Hepatocyte (in vitro differentiated cells): ENCODE measurements at regions not wholly inside any gene's neighbourhood (a gene's known extent, or its start where the extent isn't known, plus 50 kb on each side); places are given as distances from the start of the nearest gene placed in this dataset.
"Not testable (repeated sequence)": the region's sequence is repeated elsewhere in the genome, so short reads cannot be mapped to it uniquely, and the experiment has no call there.

Experiments
- DNase-seq: peaks from one replicate; pipeline ENCODE4 v3.0.0-alpha.2; 2016; ENCODE audit warnings: low spot score
- H2AFZ ChIP-seq: fragments of 200-600 bp; sonication (generic); 2 replicates; pipeline ENCODE4 v1.6.0; 2016; ENCODE audit warnings: antibody characterized with exemption, mild to moderate bottlenecking
- H3K27ac ChIP-seq: fragments of 200-600 bp; sonication (generic); 2 replicates; pipeline ENCODE4 v1.5.1; 2016; ENCODE audit warnings: mild to moderate bottlenecking
- H3K27me3 ChIP-seq: fragments of 200-600 bp; sonication (generic); 2 replicates; pipeline ENCODE4 v1.6.1; 2016
- H3K36me3 ChIP-seq: fragments of 200-600 bp; sonication (generic); replicated peaks from 2 replicates; pipeline ENCODE4 v1.5.1; 2016; ENCODE audit warnings: low read depth; ENCODE audit not compliant: insufficient read depth
- H3K4me1 ChIP-seq: fragments of 200-600 bp; sonication (generic); 2 replicates; pipeline ENCODE4 v1.5.1; 2016; ENCODE audit warnings: mild to moderate bottlenecking, moderate library complexity; ENCODE audit not compliant: insufficient read depth
- H3K4me2 ChIP-seq: fragments of 200-600 bp; sonication (generic); 2 replicates; pipeline ENCODE4 v1.6.0; 2016
- H3K4me3 ChIP-seq: fragments of 200-600 bp; sonication (generic); 2 replicates; pipeline ENCODE4 v1.5.1; 2016; ENCODE audit warnings: mild to moderate bottlenecking
- H3K79me2 ChIP-seq: fragments of 200-600 bp; sonication (generic); 2 replicates; pipeline ENCODE4 v1.6.0; 2017; ENCODE audit warnings: mild to moderate bottlenecking
- H3K9me2 ChIP-seq: fragments of 200-600 bp; sonication (generic); replicated peaks from 2 replicates; pipeline ENCODE4 v1.6.0; 2017; ENCODE audit warnings: mild to moderate bottlenecking; ENCODE audit not compliant: insufficient read depth
- H3K9me3 ChIP-seq: fragments of 200-600 bp; sonication (generic); 2 replicates; pipeline ENCODE4 v1.5.1; 2016; ENCODE audit warnings: low read depth, mild to moderate bottlenecking
- H4K20me1 ChIP-seq: fragments of 200-600 bp; sonication (generic); 2 replicates; pipeline ENCODE4 v1.6.0; 2016; ENCODE audit warnings: mild to moderate bottlenecking; ENCODE audit not compliant: insufficient read depth, poor library complexity, severe bottlenecking
- EZH2 ChIP-seq: fragments of 200-600 bp; sonication (generic); IDR thresholded peaks from 2 replicates; pipeline ENCODE4 v1.6.1; 2016; ENCODE audit warnings: antibody characterized with exemption, mild to moderate bottlenecking, borderline replicate concordance
- EZH2phosphoT487 ChIP-seq: fragments of 200-600 bp; sonication (generic); IDR thresholded peaks from one replicate; pipeline ENCODE4 v1.6.1; 2018; ENCODE audit warnings: antibody characterized with exemption, mild to moderate bottlenecking, low read depth, moderate library complexity; ENCODE audit not compliant: unreplicated experiment, severe bottlenecking
- WGBS: methylation state at CpG from one replicate; pipeline ENCODE4 v1.1.6; 2016; ENCODE audit warnings: low lambda C conversion rate; ENCODE audit errors: missing lambda C conversion rate; 5-methylcytosine and 5-hydroxymethylcytosine counted together
- TF ChIP-seq, protein P1 (sequence below): fragments of 200-600 bp; sonication (generic); IDR thresholded peaks from 2 replicates; pipeline ENCODE4 v1.5.1; 2016; ENCODE audit warnings: antibody characterized with exemption, mild to moderate bottlenecking; ENCODE audit not compliant: poor library complexity

DNA sequence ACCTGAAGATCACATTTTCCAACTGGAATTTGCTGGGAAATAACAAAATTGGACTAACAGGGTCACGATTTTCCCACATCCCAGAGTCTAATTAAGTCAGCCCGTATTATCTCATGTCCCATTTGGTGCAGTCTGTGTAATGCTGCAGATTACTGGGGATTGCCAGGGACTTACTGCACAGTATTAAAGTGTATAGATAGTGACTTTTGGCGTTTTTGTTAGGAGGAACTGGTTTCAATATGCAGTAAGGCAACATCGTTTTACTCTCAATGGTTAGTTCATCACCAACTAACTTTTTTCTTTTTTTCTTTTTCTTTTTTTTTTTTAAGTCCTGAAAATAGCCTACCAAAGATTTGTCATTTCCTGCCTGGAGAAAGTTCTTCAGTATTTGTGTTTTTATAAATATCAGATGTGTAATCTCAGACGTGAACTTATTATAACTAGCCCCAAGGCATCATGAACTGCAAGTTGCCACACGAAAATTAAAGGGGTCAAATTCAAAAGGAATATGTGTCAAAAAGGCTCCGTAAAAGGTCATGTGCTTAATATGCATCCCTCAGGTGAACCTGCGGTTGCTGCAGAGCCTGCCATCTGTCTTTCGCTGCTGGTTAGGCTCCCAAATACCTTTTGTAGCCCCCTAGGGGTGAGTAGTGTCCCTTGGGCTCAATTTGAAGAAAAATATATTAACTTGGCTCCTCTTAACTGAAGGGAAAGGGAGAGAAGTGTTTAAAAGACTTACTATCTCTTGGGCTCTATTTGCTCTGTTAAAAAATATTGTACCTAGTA is 176.7 kb upstream of the ADAMTSL1 start:
- H3K4me3 ChIP-seq = no peak overlapping the region
- WGBS = 34% methylated on average over 9 of the region's 9 CpGs
- H3K4me1 ChIP-seq = no peaks in the 10 kb centered on the region
- H3K36me3 ChIP-seq = no peaks in the 10 kb centered on the region
- DNase-seq = no peak
- peak overlapping the region; percentile 42 for H3K4me2 ChIP-seq
- no peaks in the 10 kb centered on the region for H4K20me1 ChIP-seq
- H3K9me3 ChIP-seq = no peaks in the 10 kb centered on the region
- H3K79me2 ChIP-seq = no peaks in the 10 kb centered on the region
- no peaks in the 10 kb centered on the region for H3K27me3 ChIP-seq
- H3K9me2 ChIP-seq = no peaks in the 10 kb centered on the region
- TF ChIP-seq, protein P1, sequence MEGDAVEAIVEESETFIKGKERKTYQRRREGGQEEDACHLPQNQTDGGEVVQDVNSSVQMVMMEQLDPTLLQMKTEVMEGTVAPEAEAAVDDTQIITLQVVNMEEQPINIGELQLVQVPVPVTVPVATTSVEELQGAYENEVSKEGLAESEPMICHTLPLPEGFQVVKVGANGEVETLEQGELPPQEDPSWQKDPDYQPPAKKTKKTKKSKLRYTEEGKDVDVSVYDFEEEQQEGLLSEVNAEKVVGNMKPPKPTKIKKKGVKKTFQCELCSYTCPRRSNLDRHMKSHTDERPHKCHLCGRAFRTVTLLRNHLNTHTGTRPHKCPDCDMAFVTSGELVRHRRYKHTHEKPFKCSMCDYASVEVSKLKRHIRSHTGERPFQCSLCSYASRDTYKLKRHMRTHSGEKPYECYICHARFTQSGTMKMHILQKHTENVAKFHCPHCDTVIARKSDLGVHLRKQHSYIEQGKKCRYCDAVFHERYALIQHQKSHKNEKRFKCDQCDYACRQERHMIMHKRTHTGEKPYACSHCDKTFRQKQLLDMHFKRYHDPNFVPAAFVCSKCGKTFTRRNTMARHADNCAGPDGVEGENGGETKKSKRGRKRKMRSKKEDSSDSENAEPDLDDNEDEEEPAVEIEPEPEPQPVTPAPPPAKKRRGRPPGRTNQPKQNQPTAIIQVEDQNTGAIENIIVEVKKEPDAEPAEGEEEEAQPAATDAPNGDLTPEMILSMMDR = peak; percentile 13
- TF ChIP-seq EZH2phosphoT487 (no peak), EZH2 (no peak)
- H2AFZ ChIP-seq = no peak overlapping the region
- no peak overlapping the region for H3K27ac ChIP-seq

DNA sequence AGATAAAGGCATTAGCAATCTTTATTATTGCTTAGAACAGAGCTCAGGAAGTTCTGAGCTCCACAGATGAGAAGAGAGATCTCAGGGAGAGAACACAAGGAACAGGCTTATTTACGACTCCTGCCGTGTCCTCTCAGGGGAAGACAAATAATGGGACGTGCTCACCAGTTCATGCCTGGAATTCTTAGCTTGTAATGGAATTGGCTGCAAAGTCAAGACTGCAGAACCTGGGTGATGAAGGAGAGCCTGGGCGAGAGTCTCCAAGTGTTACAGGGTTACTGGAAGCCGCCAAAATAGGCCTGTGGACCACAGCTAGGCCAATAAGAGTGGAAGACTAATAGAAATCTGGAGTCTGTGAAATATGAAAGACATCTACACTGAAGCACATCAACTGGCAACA is 174.5 kb upstream of the ADAMTSL1 start:
- H3K27me3 ChIP-seq = no peaks in the 10 kb centered on the region
- no peaks in the 10 kb centered on the region for H3K36me3 ChIP-seq
- WGBS = 70% methylated on average over 5 of the region's 5 CpGs
- H3K27ac ChIP-seq = no peak overlapping the region
- no peaks in the 10 kb centered on the region for H3K9me2 ChIP-seq
- no peak overlapping the region for H2AFZ ChIP-seq
- no peaks in the 10 kb centered on the region for H4K20me1 ChIP-seq
- H3K4me2 ChIP-seq = no peak overlapping the region
- H3K79me2 ChIP-seq = no peaks in the 10 kb centered on the region
- no peaks in the 10 kb centered on the region for H3K4me1 ChIP-seq
- DNase-seq = no peak
- TF ChIP-seq, protein P1 = no peak
- TF ChIP-seq EZH2 (no peak), EZH2phosphoT487 (no peak)
- H3K4me3 ChIP-seq = no peak overlapping the region
- no peaks in the 10 kb centered on the region for H3K9me3 ChIP-seq

DNA sequence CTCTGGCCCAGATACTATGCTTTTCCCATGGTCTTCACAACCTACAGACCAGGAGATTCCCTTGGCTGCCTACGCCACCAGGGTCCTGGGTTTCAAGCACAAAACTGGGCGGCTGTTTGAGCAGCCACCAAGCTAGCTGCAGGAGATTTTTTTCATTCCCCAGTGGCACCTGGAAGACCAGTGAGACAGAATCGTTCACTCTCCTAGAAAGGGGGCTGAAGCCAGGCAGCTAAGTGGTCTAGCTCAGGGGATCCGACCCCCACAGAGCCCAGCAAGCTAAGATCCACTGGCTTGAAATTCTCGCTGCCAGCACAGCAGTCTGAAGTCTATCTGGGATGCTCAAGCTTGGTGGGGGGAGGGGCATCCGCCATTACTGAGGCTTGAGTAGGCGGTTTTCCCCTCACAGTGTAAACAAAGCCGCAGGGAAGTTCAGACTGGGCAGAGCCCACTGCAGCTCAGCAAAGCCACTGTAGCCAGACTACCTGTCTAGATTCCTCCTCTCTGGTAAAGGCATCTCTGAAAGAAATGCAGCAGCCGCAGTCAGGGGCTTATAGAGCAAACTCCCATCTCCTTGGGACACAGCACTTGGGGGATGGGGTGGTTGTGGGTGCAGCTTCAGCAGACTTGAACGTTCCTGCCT is 168.7 kb upstream of the ADAMTSL1 start:
- not testable (repeated sequence) for H3K4me2 ChIP-seq, H2AFZ ChIP-seq, H3K27me3 ChIP-seq, H4K20me1 ChIP-seq, H3K9me3 ChIP-seq, H3K9me2 ChIP-seq, H3K36me3 ChIP-seq, H3K4me3 ChIP-seq, DNase-seq, H3K27ac ChIP-seq, H3K4me1 ChIP-seq, H3K79me2 ChIP-seq
- 54% methylated on average over 10 of the region's 10 CpGs for WGBS

DNA sequence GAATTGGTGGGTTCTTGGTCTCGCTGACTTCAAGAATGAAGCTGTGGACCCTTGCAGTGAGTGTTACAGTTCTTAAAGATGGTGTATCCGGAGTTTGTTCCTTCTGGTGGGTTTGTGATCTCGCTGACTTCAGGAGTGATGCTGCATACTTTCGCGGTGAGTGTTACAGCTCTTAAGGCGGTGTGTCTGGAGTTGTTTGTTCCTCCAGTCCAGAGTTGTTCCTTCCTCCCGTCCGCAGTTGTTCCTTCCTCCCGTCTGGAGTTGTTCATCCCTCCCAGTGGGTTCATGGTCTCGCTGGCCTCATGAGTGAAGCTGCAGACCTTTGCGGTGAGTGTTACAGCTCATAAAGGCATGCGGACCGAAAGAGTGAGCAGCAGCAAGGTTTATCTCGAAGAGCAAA is 159.6 kb upstream of the ADAMTSL1 start:
- Histone ChIP-seq H2AFZ (no peak overlapping the region), H3K4me2 (no peak overlapping the region)

More for the DNA sequence above, 159.6 kb upstream of the ADAMTSL1 start:
- WGBS = 89% methylated on average over 14 of the region's 14 CpGs
- no peak overlapping the region for H3K4me3 ChIP-seq
- no peaks in the 10 kb centered on the region for H3K79me2 ChIP-seq
- H3K27me3 ChIP-seq = no peaks in the 10 kb centered on the region
- H3K9me2 ChIP-seq = no peaks in the 10 kb centered on the region
- no peaks in the 10 kb centered on the region for H4K20me1 ChIP-seq
- H3K4me1 ChIP-seq = no peaks in the 10 kb centered on the region
- no peaks in the 10 kb centered on the region for H3K36me3 ChIP-seq
- no peak for TF ChIP-seq EZH2
- DNase-seq = no peak
- H3K27ac ChIP-seq = no peak overlapping the region
- no peaks in the 10 kb centered on the region for H3K9me3 ChIP-seq
